GM13977 (cell line): ENCODE measurements at regions not wholly inside any gene's neighbourhood (a gene's known extent, or its start where the extent isn't known, plus 50 kb on each side); places are given as distances from the start of the nearest gene placed in this dataset.

ENCODE experiments used
- DNase-seq: peaks from one replicate; pipeline ENCODE4 v3.0.0; 2012; ENCODE audit warnings: low spot score
- CTCF ChIP-seq: IDR thresholded peaks from 2 replicates; pipeline ENCODE4 v1.5.1; 2012; ENCODE audit warnings: mild to moderate bottlenecking, control low read depth; ENCODE audit not compliant: insufficient read depth; ENCODE audit errors: extremely low read depth, missing control alignments
- in situ Hi-C: fragments of 300-500 bp; cut with MboI; formaldehyde crosslinking; loops from one replicate; pipeline ENCODE4 v1.12.0; 2022; ENCODE audit warnings: low sequenced_read_pairs, low pct_unique_long_range_greater_than_20kb, mixed read lengths, inconsistent platforms; ENCODE audit not compliant: unreplicated experiment

GRCh38 chr10:62710182-62710581 is 94.3 kb upstream of the ADO start:
- no peak for DNase-seq
- in situ Hi-C loops, result no loop called here
- no peak for TF ChIP-seq CTCF

GRCh38 chr10:62715383-62715782 is 89.1 kb upstream of the ADO start:
- TF ChIP-seq CTCF, result no peak
- no peak for DNase-seq
- in situ Hi-C loops, result no loop called here

GRCh38 chr10:62718585-62718984 is 85.9 kb upstream of the ADO start:
- TF ChIP-seq CTCF, result no peak
- DNase-seq, result no peak
- in situ Hi-C loops, result no loop called here

- no peak for DNase-seq
- in situ Hi-C loops, result no loop called here
- no peak for TF ChIP-seq CTCF
Observed at GRCh38 chr10:62719061-62719460, 85.5 kb upstream of the ADO start.

GRCh38 chr10:62721687-62722086 is 82.8 kb upstream of the ADO start:
- no peak for TF ChIP-seq CTCF

GRCh38 chr10:62723375-62723774 is 81.1 kb upstream of the ADO start:
- in situ Hi-C loops, result no loop called here

More at GRCh38 chr10:62721687-62722086, 82.8 kb upstream of the ADO start:
- in situ Hi-C loops, result no loop called here
- no peak for DNase-seq

More at GRCh38 chr10:62723375-62723774, 81.1 kb upstream of the ADO start:
- no peak for DNase-seq
- no peak for TF ChIP-seq CTCF
